Nephron (organoid): ENCODE measurements at regions not wholly inside any gene's neighbourhood (a gene's known extent, or its start where the extent isn't known, plus 50 kb on each side); places are given as distances from the start of the nearest gene placed in this dataset.

ENCODE experiments used
- H3K27ac Mint-ChIP-seq, 3 experiments: 2 replicates each; pipeline ENCODE4 v1.8.0; 2020; ENCODE audit warnings: mixed read lengths in 3 of 3, mild to moderate bottlenecking in 2 of 3, moderate library complexity in 1 of 3
- H3K27me3 Mint-ChIP-seq: 2 replicates; pipeline ENCODE4 v1.8.0; 2021; ENCODE audit warnings: low read depth, mild to moderate bottlenecking, moderate library complexity, mixed read lengths
- H3K36me3 Mint-ChIP-seq: 2 replicates; pipeline ENCODE4 v1.8.0; 2020; ENCODE audit warnings: low read depth, mixed read lengths
- H3K4me1 Mint-ChIP-seq: 2 replicates; pipeline ENCODE4 v1.8.0; 2020; ENCODE audit warnings: mixed read lengths
- H3K4me3 Mint-ChIP-seq, 3 experiments: 2 replicates each; pipeline ENCODE4 v1.8.0; 2020; ENCODE audit warnings: mild to moderate bottlenecking in 3 of 3, mixed read lengths in 3 of 3, moderate library complexity in 2 of 3
- H3K9me3 Mint-ChIP-seq: 2 replicates; pipeline ENCODE4 v1.8.0; 2020; ENCODE audit warnings: mixed read lengths
- TF ChIP-seq, protein P1 (sequence below), 3 experiments: fragments of 200-600 bp; sonication (generic); IDR thresholded peaks; one replicate each; pipeline ENCODE4 v1.5.0; 2021; ENCODE audit warnings: antibody characterized with exemption in 3 of 3; ENCODE audit not compliant: unreplicated experiment in 3 of 3

DNA sequence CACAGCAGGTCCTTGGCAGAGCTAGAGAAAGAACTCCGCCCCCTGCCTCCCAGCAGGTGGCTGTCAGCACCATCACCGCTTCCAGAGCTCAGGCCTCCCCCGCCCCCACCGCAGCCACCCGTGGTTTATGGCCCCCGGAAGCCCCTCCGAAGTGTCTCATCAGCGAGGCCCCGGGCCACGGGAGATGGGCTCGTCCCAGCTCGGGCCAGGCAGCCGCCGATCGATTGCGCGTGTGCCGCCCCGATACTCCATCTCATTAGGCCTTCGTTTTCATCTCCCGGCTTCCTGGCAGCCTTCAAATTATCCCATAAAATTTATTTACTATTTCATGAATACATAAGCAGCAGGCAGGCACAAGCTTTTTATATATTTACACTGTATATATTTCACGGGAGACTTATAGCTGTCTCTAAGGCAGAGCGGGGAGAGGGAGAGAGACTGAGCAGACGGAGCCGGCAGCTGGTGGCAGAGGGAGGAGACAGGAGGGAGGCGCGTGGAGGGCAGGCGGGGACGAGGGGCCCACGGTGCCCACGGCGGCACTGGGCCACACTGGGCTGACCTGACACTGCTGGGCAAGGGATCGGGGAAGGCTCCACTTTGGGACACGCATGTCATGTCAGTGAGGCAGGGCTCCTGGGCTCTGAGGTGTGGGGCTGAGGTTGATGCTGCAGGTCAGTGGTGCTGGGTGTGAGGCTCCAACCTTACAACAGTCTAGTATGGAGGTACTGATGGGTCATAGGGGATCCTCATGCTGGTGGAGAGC is 241.2 kb downstream of the RBM19 start:
- H3K27me3 Mint-ChIP-seq, result peaks cover 55% of the 10 kb centered on the region
- TF ChIP-seq, protein P1, sequence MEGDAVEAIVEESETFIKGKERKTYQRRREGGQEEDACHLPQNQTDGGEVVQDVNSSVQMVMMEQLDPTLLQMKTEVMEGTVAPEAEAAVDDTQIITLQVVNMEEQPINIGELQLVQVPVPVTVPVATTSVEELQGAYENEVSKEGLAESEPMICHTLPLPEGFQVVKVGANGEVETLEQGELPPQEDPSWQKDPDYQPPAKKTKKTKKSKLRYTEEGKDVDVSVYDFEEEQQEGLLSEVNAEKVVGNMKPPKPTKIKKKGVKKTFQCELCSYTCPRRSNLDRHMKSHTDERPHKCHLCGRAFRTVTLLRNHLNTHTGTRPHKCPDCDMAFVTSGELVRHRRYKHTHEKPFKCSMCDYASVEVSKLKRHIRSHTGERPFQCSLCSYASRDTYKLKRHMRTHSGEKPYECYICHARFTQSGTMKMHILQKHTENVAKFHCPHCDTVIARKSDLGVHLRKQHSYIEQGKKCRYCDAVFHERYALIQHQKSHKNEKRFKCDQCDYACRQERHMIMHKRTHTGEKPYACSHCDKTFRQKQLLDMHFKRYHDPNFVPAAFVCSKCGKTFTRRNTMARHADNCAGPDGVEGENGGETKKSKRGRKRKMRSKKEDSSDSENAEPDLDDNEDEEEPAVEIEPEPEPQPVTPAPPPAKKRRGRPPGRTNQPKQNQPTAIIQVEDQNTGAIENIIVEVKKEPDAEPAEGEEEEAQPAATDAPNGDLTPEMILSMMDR (IDR thresholded peaks at IDR 0.05; ENCODE audit: unreplicated experiment in 3 of 3), result no peak
- H3K4me3 Mint-ChIP-seq, result no peak overlapping the region
- H3K9me3 Mint-ChIP-seq, result no peaks in the 10 kb centered on the region
- no peaks in the 10 kb centered on the region for H3K4me1 Mint-ChIP-seq
- no peak overlapping the region for H3K27ac Mint-ChIP-seq
- no peaks in the 10 kb centered on the region for H3K36me3 Mint-ChIP-seq

DNA sequence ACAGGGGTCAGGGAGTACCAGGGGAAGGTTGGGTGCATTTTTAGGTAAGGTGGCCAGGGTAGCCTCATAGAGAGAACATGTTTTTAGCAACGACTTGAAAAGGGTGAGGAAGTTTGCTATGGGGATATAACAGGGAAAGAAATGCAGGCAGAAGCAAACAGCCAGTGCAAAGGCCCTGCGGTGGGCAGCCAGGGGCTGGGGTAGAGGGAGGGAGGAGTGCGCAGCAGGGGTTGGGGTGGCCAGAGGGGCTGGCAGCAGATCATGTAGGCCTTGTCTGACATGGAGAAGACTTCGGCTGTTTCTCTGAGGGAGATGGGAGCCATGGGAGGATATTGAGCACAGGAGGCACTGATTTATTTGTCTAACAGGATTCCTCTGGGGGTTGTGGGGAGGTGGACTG is 242.5 kb downstream of the RBM19 start:
- no peaks in the 10 kb centered on the region for H3K4me1 Mint-ChIP-seq
- H3K27ac Mint-ChIP-seq, result no peak overlapping the region

DNA sequence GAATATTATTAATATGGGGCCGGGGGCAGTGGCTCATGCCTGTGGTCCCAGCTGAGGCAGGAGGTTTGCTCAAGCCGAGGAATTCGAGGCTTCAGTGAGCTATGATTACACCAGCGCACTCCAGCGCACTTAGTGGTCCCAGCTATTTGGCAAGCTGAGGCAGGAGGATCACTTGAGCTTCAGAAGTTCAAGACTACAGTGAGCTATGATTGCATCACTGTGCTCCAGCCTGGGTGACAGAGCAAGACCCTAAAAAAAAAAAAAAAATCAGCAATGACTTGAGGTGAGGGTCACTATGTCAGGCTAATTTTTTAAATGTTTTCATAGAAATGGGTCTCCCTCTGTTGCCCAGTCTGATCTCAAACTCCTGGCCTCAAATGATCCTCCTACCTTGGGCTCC is 243.4 kb downstream of the RBM19 start:
- Mint-ChIP-seq H3K36me3 (no peaks in the 10 kb centered on the region), H3K4me1 (no peaks in the 10 kb centered on the region), H3K4me3 (no peak overlapping the region), H3K27ac (no peak overlapping the region), H3K9me3 (no peaks in the 10 kb centered on the region), H3K27me3 (peaks cover 48% of the 10 kb centered on the region)
- TF ChIP-seq, protein P1 (IDR thresholded peaks at IDR 0.05; ENCODE audit: unreplicated experiment in 3 of 3), result no peak

More for the DNA sequence above, 242.5 kb downstream of the RBM19 start:
- no peaks in the 10 kb centered on the region for H3K9me3 Mint-ChIP-seq
- no peak overlapping the region for H3K4me3 Mint-ChIP-seq
- no peaks in the 10 kb centered on the region for H3K36me3 Mint-ChIP-seq
- H3K27me3 Mint-ChIP-seq, result peaks cover 53% of the 10 kb centered on the region
- TF ChIP-seq, protein P1 (IDR thresholded peaks at IDR 0.05; ENCODE audit: unreplicated experiment in 3 of 3), result no peak

DNA sequence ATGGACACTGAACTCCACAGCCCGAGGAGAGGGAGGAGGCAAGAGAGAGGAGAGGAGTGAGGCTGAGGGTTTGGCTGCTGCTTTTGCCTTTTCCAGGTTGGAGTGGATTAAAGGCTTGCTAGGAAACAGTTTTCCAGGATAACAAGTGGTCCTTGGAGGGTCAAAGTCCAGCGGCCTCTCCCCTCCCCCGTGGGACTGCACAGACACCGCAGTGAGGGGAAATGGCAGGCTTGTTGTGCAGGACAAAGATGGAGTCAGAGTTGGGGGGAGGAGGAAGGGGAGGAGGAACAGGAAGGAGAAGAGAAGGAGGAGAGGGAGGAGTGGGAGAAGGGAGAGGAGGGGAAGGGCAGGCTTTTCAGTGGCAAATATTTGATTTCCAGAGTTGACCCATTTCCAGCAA is 245.5 kb downstream of the RBM19 start:
- TF ChIP-seq, protein P1 (IDR thresholded peaks at IDR 0.05; ENCODE audit: unreplicated experiment in 3 of 3), result no peak
- Mint-ChIP-seq H3K36me3 (no peaks in the 10 kb centered on the region), H3K27me3 (peaks cover 41% of the 10 kb centered on the region), H3K9me3 (no peaks in the 10 kb centered on the region), H3K4me1 (no peaks in the 10 kb centered on the region), H3K27ac (no peak overlapping the region), H3K4me3 (no peak overlapping the region)

DNA sequence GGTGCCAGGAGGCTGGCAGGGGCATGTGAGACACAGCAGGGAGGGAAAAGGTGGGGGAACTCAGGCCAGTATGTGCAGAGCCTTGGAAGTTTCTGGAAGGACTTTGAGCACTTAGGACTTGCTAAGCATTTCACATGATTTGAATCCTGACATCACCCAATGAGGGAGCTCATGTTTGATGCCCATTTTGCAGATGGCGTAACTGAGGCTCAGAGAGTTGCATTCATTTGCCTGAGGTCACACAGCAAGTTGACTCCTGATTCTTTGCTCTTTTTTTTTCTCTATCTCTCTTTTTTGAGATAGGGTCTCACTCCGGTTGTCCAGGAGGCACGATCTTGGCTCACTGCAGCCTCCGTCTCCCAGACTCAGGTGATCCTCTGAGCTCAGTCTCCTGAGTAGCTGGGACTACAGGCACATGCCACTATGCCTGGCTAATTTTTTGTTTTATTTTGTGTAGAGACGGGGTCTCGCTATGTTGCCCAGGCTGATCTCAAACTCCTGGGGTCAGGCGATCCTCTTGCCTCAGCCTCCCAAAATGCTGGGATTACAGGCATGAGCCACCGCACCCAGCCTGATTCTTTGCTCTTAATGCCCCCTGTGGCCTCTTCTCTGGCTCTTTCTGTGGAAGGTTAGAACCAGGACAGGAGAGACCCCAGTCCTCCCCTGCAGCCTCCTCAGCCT is 246.1 kb downstream of the RBM19 start:
- H3K9me3 Mint-ChIP-seq, result no peaks in the 10 kb centered on the region
- H3K4me1 Mint-ChIP-seq, result no peaks in the 10 kb centered on the region
- no peak overlapping the region for H3K27ac Mint-ChIP-seq
- H3K36me3 Mint-ChIP-seq, result no peaks in the 10 kb centered on the region
- TF ChIP-seq, protein P1 (IDR thresholded peaks at IDR 0.05; ENCODE audit: unreplicated experiment in 3 of 3), result no peak
- H3K27me3 Mint-ChIP-seq, result peaks cover 39% of the 10 kb centered on the region
- no peak overlapping the region for H3K4me3 Mint-ChIP-seq
